Thoracic aorta (tissue), 2 donors: ENCODE measurements at regions not wholly inside any gene's neighbourhood (a gene's known extent, or its start where the extent isn't known, plus 50 kb on each side); places are given as distances from the start of the nearest gene placed in this dataset.

Experiments used
- ATAC-seq: fragments of 150-250 bp; one replicate; pipeline ENCODE4 v1.8.0; 2017; ENCODE audit warnings: low read depth; ENCODE audit not compliant: insufficient number of reproducible peaks, low FRiP score
- DNase-seq: peaks from one replicate; pipeline ENCODE4 v3.0.0-alpha.2; 2020; ENCODE audit warnings: low spot score
- H3K27ac ChIP-seq, 2 donors: fragments of 200-600 bp; sonication (generic); 1 replicate in 1 of 2; 2 replicates in 1 of 2; pipeline ENCODE4 v1.5.1; 2016; ENCODE audit warnings: mild to moderate bottlenecking in 2 of 2, moderate library complexity in 2 of 2
- H3K27me3 ChIP-seq: fragments of 200-600 bp; sonication (generic); replicated peaks from 2 replicates; pipeline ENCODE4 v1.6.0; 2016; ENCODE audit warnings: mild to moderate bottlenecking; ENCODE audit not compliant: insufficient read depth
- H3K36me3 ChIP-seq: fragments of 200-600 bp; sonication (generic); one replicate; pipeline ENCODE4 v1.5.1; 2016
- H3K4me1 ChIP-seq, 2 donors: fragments of 200-600 bp; sonication (generic); 1 replicate in 1 of 2; 2 replicates in 1 of 2; pipeline versions ENCODE4 v1.5.1 to v1.6.0; 2016; ENCODE audit warnings: low read depth in 2 of 2, mild to moderate bottlenecking in 1 of 2; ENCODE audit not compliant: control insufficient read depth in 1 of 2
- H3K4me3 ChIP-seq: fragments of 200-600 bp; sonication (generic); 2 replicates; pipeline ENCODE4 v1.5.1; 2016; ENCODE audit warnings: mild to moderate bottlenecking
- H3K9me3 ChIP-seq: fragments of 200-600 bp; sonication (generic); 2 replicates; pipeline ENCODE4 v1.5.1; 2016
- CTCF ChIP-seq: fragments of 200-600 bp; sonication (generic); IDR thresholded peaks from one replicate; pipeline ENCODE4 v1.5.1; 2019; ENCODE audit warnings: antibody characterized with exemption

GRCh38 chr2:239685556-239685955 is 284.7 kb upstream of the HDAC4 start:
- H3K9me3 ChIP-seq: no peaks in the 10 kb centered on the region
- no peaks in the 10 kb centered on the region for H3K36me3 ChIP-seq
- no peak for ATAC-seq
- no peaks in the 10 kb centered on the region for H3K27me3 ChIP-seq
- TF ChIP-seq CTCF: no peak
- H3K27ac ChIP-seq: no peak overlapping the region
- no peak overlapping the region for H3K4me3 ChIP-seq
- no peaks in the 10 kb centered on the region for H3K4me1 ChIP-seq
- no peak for DNase-seq

DNA sequence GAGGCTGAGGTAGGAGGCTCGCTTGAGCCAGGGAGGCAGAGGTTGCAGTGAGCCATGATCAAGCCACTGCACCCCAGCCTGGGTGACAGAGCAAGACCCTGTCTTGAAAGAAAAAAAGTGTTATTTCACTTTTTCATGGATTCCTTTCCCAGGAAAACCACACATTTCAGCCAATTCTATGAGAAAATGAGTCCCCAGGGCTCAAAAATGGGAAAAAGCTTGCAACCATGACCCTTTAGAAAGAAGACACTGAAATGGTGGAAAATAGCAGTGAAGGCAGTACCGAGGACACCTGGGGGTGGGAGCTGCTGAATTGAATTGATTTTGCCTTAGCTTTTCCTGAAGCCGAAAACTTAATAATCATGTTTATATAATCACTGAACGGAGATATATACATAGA is 284.2 kb upstream of the HDAC4 start:
- Histone ChIP-seq H3K36me3 (no peaks in the 10 kb centered on the region), H3K9me3 (no peaks in the 10 kb centered on the region), H3K4me1 (no peaks in the 10 kb centered on the region), H3K4me3 (no peak overlapping the region), H3K27ac (no peak overlapping the region), H3K27me3 (no peaks in the 10 kb centered on the region)
- TF ChIP-seq CTCF: no peak
- DNase-seq (no peak), ATAC-seq (no peak)

DNA sequence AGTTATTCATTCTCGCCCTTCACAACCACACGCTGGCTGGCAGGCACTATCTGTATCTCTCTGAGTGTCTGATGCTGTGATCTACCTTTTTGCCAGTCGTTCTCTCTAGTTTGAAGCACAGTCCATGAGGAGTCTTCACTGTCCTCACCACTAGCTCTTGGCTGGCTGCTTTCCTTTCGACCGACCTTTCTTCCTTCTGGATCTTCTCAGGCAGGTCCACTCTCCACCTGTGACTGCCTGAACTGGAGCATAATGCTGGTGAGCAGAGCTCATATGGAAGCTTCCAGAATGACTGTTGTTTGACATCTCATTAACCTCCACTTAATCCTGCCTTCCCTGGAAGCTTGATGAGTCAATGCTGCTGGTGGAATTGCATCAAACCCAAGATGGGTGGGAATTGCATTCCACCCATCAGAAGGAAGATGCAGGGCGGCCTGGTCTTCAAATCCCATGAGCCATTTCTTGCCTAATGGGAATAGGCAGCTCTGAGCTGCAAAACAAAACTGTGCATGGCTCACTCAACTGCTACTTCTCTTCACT is 283.5 kb upstream of the HDAC4 start:
- DNase-seq (no peak), ATAC-seq (no peak)
- no peaks in the 10 kb centered on the region for H3K4me1 ChIP-seq
- no peaks in the 10 kb centered on the region for H3K36me3 ChIP-seq
- TF ChIP-seq CTCF: no peak
- no peaks in the 10 kb centered on the region for H3K9me3 ChIP-seq
- H3K4me3 ChIP-seq: no peak overlapping the region
- no peak overlapping the region for H3K27ac ChIP-seq
- H3K27me3 ChIP-seq: no peaks in the 10 kb centered on the region

- Histone ChIP-seq H3K9me3 (no peaks in the 10 kb centered on the region), H3K27ac (no peak overlapping the region), H3K4me1 (no peaks in the 10 kb centered on the region), H3K27me3 (no peaks in the 10 kb centered on the region), H3K4me3 (no peak overlapping the region), H3K36me3 (no peaks in the 10 kb centered on the region)
- no peak for DNase-seq
- no peak for ATAC-seq
- no peak for TF ChIP-seq CTCF
Measured at GRCh38 chr2:239682518-239682917, 281.7 kb upstream of the HDAC4 start.

GRCh38 chr2:239679755-239680154 is 278.9 kb upstream of the HDAC4 start:
- no peak overlapping the region for H3K27ac ChIP-seq
- ATAC-seq (no peak), DNase-seq (no peak)
- no peaks in the 10 kb centered on the region for H3K4me1 ChIP-seq
- TF ChIP-seq CTCF: no peak
- H3K4me3 ChIP-seq: no peak overlapping the region
- no peaks in the 10 kb centered on the region for H3K27me3 ChIP-seq
- H3K9me3 ChIP-seq: no peaks in the 10 kb centered on the region
- no peaks in the 10 kb centered on the region for H3K36me3 ChIP-seq
